ENCODE measurements at regions not wholly inside any gene's neighbourhood (a gene's known extent, or its start where the extent isn't known, plus 50 kb on each side); places are given as distances from the start of the nearest gene placed in this dataset.

GRCh38 chr1:104856518-104856917 is 1106.8 kb downstream of the AMY1C start:
- Histone ChIP-seq H3K27ac (replicated peaks) (no peak overlapping the region), H3K4me3 (replicated peaks; ENCODE audit: insufficient read depth, low read length) (no peak overlapping the region), H3K27me3 (ENCODE audit: insufficient read depth, poor library complexity, severe bottlenecking) (no peaks in the 10 kb centered on the region)
- TF ChIP-seq GABPA (IDR thresholded peaks at IDR 0.05; ENCODE audit: low read depth) (no peak), REST (IDR thresholded peaks at IDR 0.05; ENCODE audit: insufficient replicate concordance, low read depth) (no peak), SPI1 (IDR thresholded peaks at IDR 0.05; ENCODE audit: borderline replicate concordance, low read depth) (no peak), POLR2AphosphoS5 (IDR thresholded peaks at IDR 0.05; ENCODE audit: low read depth) (no peak)
- TF ChIP-seq, protein P1, sequence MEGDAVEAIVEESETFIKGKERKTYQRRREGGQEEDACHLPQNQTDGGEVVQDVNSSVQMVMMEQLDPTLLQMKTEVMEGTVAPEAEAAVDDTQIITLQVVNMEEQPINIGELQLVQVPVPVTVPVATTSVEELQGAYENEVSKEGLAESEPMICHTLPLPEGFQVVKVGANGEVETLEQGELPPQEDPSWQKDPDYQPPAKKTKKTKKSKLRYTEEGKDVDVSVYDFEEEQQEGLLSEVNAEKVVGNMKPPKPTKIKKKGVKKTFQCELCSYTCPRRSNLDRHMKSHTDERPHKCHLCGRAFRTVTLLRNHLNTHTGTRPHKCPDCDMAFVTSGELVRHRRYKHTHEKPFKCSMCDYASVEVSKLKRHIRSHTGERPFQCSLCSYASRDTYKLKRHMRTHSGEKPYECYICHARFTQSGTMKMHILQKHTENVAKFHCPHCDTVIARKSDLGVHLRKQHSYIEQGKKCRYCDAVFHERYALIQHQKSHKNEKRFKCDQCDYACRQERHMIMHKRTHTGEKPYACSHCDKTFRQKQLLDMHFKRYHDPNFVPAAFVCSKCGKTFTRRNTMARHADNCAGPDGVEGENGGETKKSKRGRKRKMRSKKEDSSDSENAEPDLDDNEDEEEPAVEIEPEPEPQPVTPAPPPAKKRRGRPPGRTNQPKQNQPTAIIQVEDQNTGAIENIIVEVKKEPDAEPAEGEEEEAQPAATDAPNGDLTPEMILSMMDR (IDR thresholded peaks at IDR 0.05; ENCODE audit: insufficient read depth, low read length) = no peak
- no peak for DNase-seq (ENCODE audit: low read depth in 1 of 2, low spot score in 1 of 2)

GRCh38 chr1:104868794-104869193 is 1119.1 kb downstream of the AMY1C start:
- no peak overlapping the region for H3K4me3 ChIP-seq (replicated peaks; ENCODE audit: insufficient read depth, low read length)
- DNase-seq (ENCODE audit: low read depth in 1 of 2, low spot score in 1 of 2) = no peak
- no peak overlapping the region for H3K27ac ChIP-seq (replicated peaks)
- no peaks in the 10 kb centered on the region for H3K27me3 ChIP-seq (ENCODE audit: insufficient read depth, poor library complexity, severe bottlenecking)
- TF ChIP-seq GABPA (IDR thresholded peaks at IDR 0.05; ENCODE audit: low read depth) = no peak
- TF ChIP-seq, protein P1 (IDR thresholded peaks at IDR 0.05; ENCODE audit: insufficient read depth, low read length) = no peak
- no peak for TF ChIP-seq POLR2AphosphoS5 (IDR thresholded peaks at IDR 0.05; ENCODE audit: low read depth)
- no peak for TF ChIP-seq REST (IDR thresholded peaks at IDR 0.05; ENCODE audit: insufficient replicate concordance, low read depth)
- TF ChIP-seq SPI1 (IDR thresholded peaks at IDR 0.05; ENCODE audit: borderline replicate concordance, low read depth) = no peak

DNA sequence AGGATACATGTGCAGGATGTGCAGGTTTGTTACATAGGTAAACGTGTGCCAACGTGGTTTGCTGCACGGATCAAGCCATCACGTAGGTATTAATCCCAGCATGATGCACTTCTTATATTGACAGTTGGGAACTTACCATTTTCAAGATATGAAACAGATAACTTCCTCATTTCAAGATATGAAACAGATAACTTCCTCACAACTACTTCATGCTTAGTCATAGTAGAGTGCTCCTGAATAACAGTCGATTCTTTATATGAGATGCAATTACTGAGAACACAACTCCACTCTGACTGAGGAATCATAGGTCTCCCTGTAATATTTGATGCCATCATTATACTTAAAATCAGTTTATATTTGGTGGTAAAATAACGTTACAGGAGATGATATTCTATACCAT is 1124.3 kb downstream of the AMY1C start:
- H3K4me3 ChIP-seq (replicated peaks; ENCODE audit: insufficient read depth, low read length) = no peak overlapping the region
- TF ChIP-seq REST (IDR thresholded peaks at IDR 0.05; ENCODE audit: insufficient replicate concordance, low read depth) (no peak), GABPA (IDR thresholded peaks at IDR 0.05; ENCODE audit: low read depth) (no peak), SPI1 (IDR thresholded peaks at IDR 0.05; ENCODE audit: borderline replicate concordance, low read depth) (no peak), POLR2AphosphoS5 (IDR thresholded peaks at IDR 0.05; ENCODE audit: low read depth) (no peak)
- TF ChIP-seq, protein P1 (IDR thresholded peaks at IDR 0.05; ENCODE audit: insufficient read depth, low read length) = no peak
- no peak for DNase-seq (ENCODE audit: low read depth in 1 of 2, low spot score in 1 of 2)
- no peaks in the 10 kb centered on the region for H3K27me3 ChIP-seq (ENCODE audit: insufficient read depth, poor library complexity, severe bottlenecking)
- no peak overlapping the region for H3K27ac ChIP-seq (replicated peaks)
